ENCODE measurements at regions not wholly inside any gene's neighbourhood (a gene's known extent, or its start where the extent isn't known, plus 50 kb on each side); places are given as distances from the start of the nearest gene placed in this dataset.
"Not testable (repeated sequence)": the region's sequence is repeated elsewhere in the genome, so short reads cannot be mapped to it uniquely, and the experiment has no call there.

GRCh38 chr7:20916311-20916710 is 129.6 kb upstream of the SP8 start:
- no peak overlapping the region for H2AFZ ChIP-seq (ENCODE audit: low read length)
- no peaks in the 10 kb centered on the region for H3K36me3 ChIP-seq (replicated peaks in 1 of 2; ENCODE audit: control insufficient read depth in 2 of 2, insufficient read depth in 2 of 2, low read length in 2 of 2)
- no peak overlapping the region for H3K4me2 ChIP-seq (ENCODE audit: insufficient read depth, low read length, poor library complexity, severe bottlenecking)
- H3K9me3 ChIP-seq (replicated peaks in 1 of 2; ENCODE audit: control insufficient read depth in 2 of 2, insufficient read depth in 1 of 2, low read depth in 1 of 2, low read length in 2 of 2): no peaks in the 10 kb centered on the region
- no peak overlapping the region for H3K9ac ChIP-seq (ENCODE audit: low read depth, low read length, poor library complexity)
- H2AK5ac ChIP-seq (ENCODE audit: low read depth, low read length): no peak overlapping the region
- H2BK15ac ChIP-seq (ENCODE audit: low read length): no peak overlapping the region
- WGBS, 2 donors (ENCODE audit: extremely low coverage in 2 of 2, insufficient read length in 2 of 2, insufficient replicate concordance in 1 of 2): no CpG with 5 or more reads among the region's 1 CpG
- no peak overlapping the region for H3K4ac ChIP-seq (ENCODE audit: low read length)
- no peak overlapping the region for H3K14ac ChIP-seq (ENCODE audit: low read length)
- H3K79me1 ChIP-seq (ENCODE audit: low read depth, low read length): no peaks in the 10 kb centered on the region
- H2BK120ac ChIP-seq (ENCODE audit: low read depth, low read length): no peak overlapping the region
- no peak overlapping the region for H3K27ac ChIP-seq (replicated peaks; ENCODE audit: low read length)
- H2BK5ac ChIP-seq (ENCODE audit: low read length): no peak overlapping the region
- DNase-seq (ENCODE audit: low spot score): no peak
- no peaks in the 10 kb centered on the region for H3K27me3 ChIP-seq (ENCODE audit: control insufficient read depth in 3 of 3, insufficient read depth in 3 of 3, low read depth in 1 of 3, low read length in 3 of 3)
- H3K4me3 ChIP-seq (ENCODE audit: low read length in 2 of 2): no peak overlapping the region
- H2BK12ac ChIP-seq (ENCODE audit: low read length): no peak overlapping the region
- H4K91ac ChIP-seq (ENCODE audit: low read depth, low read length, poor library complexity): no peak overlapping the region
- no peak overlapping the region for H3K23ac ChIP-seq (ENCODE audit: low read depth, low read length, poor library complexity)
- no peak overlapping the region for H4K8ac ChIP-seq (ENCODE audit: low read depth, low read length)
- peaks cover 0 to 5% of the 10 kb centered on the region in 2 donors for H3K4me1 ChIP-seq (ENCODE audit: control insufficient read depth in 2 of 2, insufficient read depth in 1 of 2, low read depth in 1 of 2, low read length in 2 of 2)
- no peak overlapping the region for H3K18ac ChIP-seq (ENCODE audit: low read length)

GRCh38 chr7:20917603-20918002 is 130.9 kb upstream of the SP8 start:
- H4K8ac ChIP-seq (ENCODE audit: low read depth, low read length): no peak overlapping the region
- no peak overlapping the region for H2AK5ac ChIP-seq (ENCODE audit: low read depth, low read length)
- no peak overlapping the region for H3K9ac ChIP-seq (ENCODE audit: low read depth, low read length, poor library complexity)
- H3K79me1 ChIP-seq (ENCODE audit: low read depth, low read length): no peaks in the 10 kb centered on the region
- H3K36me3 ChIP-seq (replicated peaks in 1 of 2; ENCODE audit: control insufficient read depth in 2 of 2, insufficient read depth in 2 of 2, low read length in 2 of 2): no peaks in the 10 kb centered on the region
- no peaks in the 10 kb centered on the region for H3K9me3 ChIP-seq (replicated peaks in 1 of 2; ENCODE audit: control insufficient read depth in 2 of 2, insufficient read depth in 1 of 2, low read depth in 1 of 2, low read length in 2 of 2)
- H3K4me3 ChIP-seq (ENCODE audit: low read length in 2 of 2): no peak overlapping the region
- H3K18ac ChIP-seq (ENCODE audit: low read length): no peak overlapping the region
- no peak overlapping the region for H2AFZ ChIP-seq (ENCODE audit: low read length)
- H3K27ac ChIP-seq (replicated peaks; ENCODE audit: low read length): no peak overlapping the region
- no peak overlapping the region for H3K4me2 ChIP-seq (ENCODE audit: insufficient read depth, low read length, poor library complexity, severe bottlenecking)
- no peak overlapping the region for H3K14ac ChIP-seq (ENCODE audit: low read length)
- no peak overlapping the region for H3K4ac ChIP-seq (ENCODE audit: low read length)
- H3K27me3 ChIP-seq (ENCODE audit: control insufficient read depth in 3 of 3, insufficient read depth in 3 of 3, low read depth in 1 of 3, low read length in 3 of 3): no peaks in the 10 kb centered on the region
- H2BK15ac ChIP-seq (ENCODE audit: low read length): no peak overlapping the region
- DNase-seq (ENCODE audit: low spot score): no peak
- H3K4me1 ChIP-seq (ENCODE audit: control insufficient read depth in 2 of 2, insufficient read depth in 1 of 2, low read depth in 1 of 2, low read length in 2 of 2): peaks cover 0 to 5% of the 10 kb centered on the region in 2 donors
- no peak overlapping the region for H2BK5ac ChIP-seq (ENCODE audit: low read length)
- H3K23ac ChIP-seq (ENCODE audit: low read depth, low read length, poor library complexity): no peak overlapping the region
- H2BK12ac ChIP-seq (ENCODE audit: low read length): no peak overlapping the region
- H4K91ac ChIP-seq (ENCODE audit: low read depth, low read length, poor library complexity): no peak overlapping the region
- no peak overlapping the region for H2BK120ac ChIP-seq (ENCODE audit: low read depth, low read length)
- no CpG with 5 or more reads among the region's 3 CpGs for WGBS, 2 donors (ENCODE audit: extremely low coverage in 2 of 2, insufficient read length in 2 of 2, insufficient replicate concordance in 1 of 2)

GRCh38 chr7:20918156-20918555 is 131.5 kb upstream of the SP8 start:
- Histone ChIP-seq H3K23ac (ENCODE audit: low read depth, low read length, poor library complexity) (no peak overlapping the region), H3K4ac (ENCODE audit: low read length) (no peak overlapping the region), H2BK15ac (ENCODE audit: low read length) (no peak overlapping the region), H2AFZ (ENCODE audit: low read length) (no peak overlapping the region), H3K18ac (ENCODE audit: low read length) (no peak overlapping the region), H3K14ac (ENCODE audit: low read length) (no peak overlapping the region), H2BK120ac (ENCODE audit: low read depth, low read length) (no peak overlapping the region), H4K8ac (ENCODE audit: low read depth, low read length) (no peak overlapping the region), H3K4me1 (ENCODE audit: control insufficient read depth in 2 of 2, insufficient read depth in 1 of 2, low read depth in 1 of 2, low read length in 2 of 2) (peaks cover 0 to 5% of the 10 kb centered on the region in 2 donors), H2BK12ac (ENCODE audit: low read length) (no peak overlapping the region), H3K9ac (ENCODE audit: low read depth, low read length, poor library complexity) (no peak overlapping the region), H3K27ac (replicated peaks; ENCODE audit: low read length) (no peak overlapping the region), H3K79me1 (ENCODE audit: low read depth, low read length) (no peaks in the 10 kb centered on the region), H2BK5ac (ENCODE audit: low read length) (no peak overlapping the region), H3K36me3 (replicated peaks in 1 of 2; ENCODE audit: control insufficient read depth in 2 of 2, insufficient read depth in 2 of 2, low read length in 2 of 2) (no peaks in the 10 kb centered on the region), H3K4me2 (ENCODE audit: insufficient read depth, low read length, poor library complexity, severe bottlenecking) (no peak overlapping the region), H3K9me3 (replicated peaks in 1 of 2; ENCODE audit: control insufficient read depth in 2 of 2, insufficient read depth in 1 of 2, low read depth in 1 of 2, low read length in 2 of 2) (no peaks in the 10 kb centered on the region), H3K4me3 (ENCODE audit: low read length in 2 of 2) (no peak overlapping the region), H4K91ac (ENCODE audit: low read depth, low read length, poor library complexity) (no peak overlapping the region), H2AK5ac (ENCODE audit: low read depth, low read length) (no peak overlapping the region), H3K27me3 (ENCODE audit: control insufficient read depth in 3 of 3, insufficient read depth in 3 of 3, low read depth in 1 of 3, low read length in 3 of 3) (no peaks in the 10 kb centered on the region)
- no CpG with 5 or more reads among the region's 4 CpGs for WGBS, 2 donors (ENCODE audit: extremely low coverage in 2 of 2, insufficient read length in 2 of 2, insufficient replicate concordance in 1 of 2)
- DNase-seq (ENCODE audit: low spot score): no peak

- H3K9me3 ChIP-seq (replicated peaks in 1 of 2; ENCODE audit: control insufficient read depth in 2 of 2, insufficient read depth in 1 of 2, low read depth in 1 of 2, low read length in 2 of 2); H4K91ac ChIP-seq (ENCODE audit: low read depth, low read length, poor library complexity); H3K4ac ChIP-seq (ENCODE audit: low read length); H3K4me2 ChIP-seq (ENCODE audit: insufficient read depth, low read length, poor library complexity, severe bottlenecking); H3K79me1 ChIP-seq (ENCODE audit: low read depth, low read length); H3K36me3 ChIP-seq (replicated peaks in 1 of 2; ENCODE audit: control insufficient read depth in 2 of 2, insufficient read depth in 2 of 2, low read length in 2 of 2); DNase-seq (ENCODE audit: low spot score); H2BK120ac ChIP-seq (ENCODE audit: low read depth, low read length); H3K9ac ChIP-seq (ENCODE audit: low read depth, low read length, poor library complexity); H3K18ac ChIP-seq (ENCODE audit: low read length); H2BK15ac ChIP-seq (ENCODE audit: low read length); H2BK5ac ChIP-seq (ENCODE audit: low read length); H2AK5ac ChIP-seq (ENCODE audit: low read depth, low read length); H3K4me1 ChIP-seq (ENCODE audit: control insufficient read depth in 2 of 2, insufficient read depth in 1 of 2, low read depth in 1 of 2, low read length in 2 of 2); H4K8ac ChIP-seq (ENCODE audit: low read depth, low read length); H3K4me3 ChIP-seq (ENCODE audit: low read length in 2 of 2); H2AFZ ChIP-seq (ENCODE audit: low read length); H3K27ac ChIP-seq (replicated peaks; ENCODE audit: low read length); H3K27me3 ChIP-seq (ENCODE audit: control insufficient read depth in 3 of 3, insufficient read depth in 3 of 3, low read depth in 1 of 3, low read length in 3 of 3); H3K23ac ChIP-seq (ENCODE audit: low read depth, low read length, poor library complexity); H2BK12ac ChIP-seq (ENCODE audit: low read length); H3K14ac ChIP-seq (ENCODE audit: low read length): not testable (repeated sequence)
Measured at GRCh38 chr7:20927178-20927577, 140.5 kb upstream of the SP8 start.
